ENCODE measurements at regions not wholly inside any gene's neighbourhood (a gene's known extent, or its start where the extent isn't known, plus 50 kb on each side); places are given as distances from the start of the nearest gene placed in this dataset.

- TF ChIP-seq ZNF407 (CRISPR knock-in tag; IDR thresholded peaks at IDR 0.05; ENCODE audit: not compliant biosample characterization) (no peak), MAFG (CRISPR knock-in tag; IDR thresholded peaks at IDR 0.05) (no peak), ZNF770 (CRISPR knock-in tag; IDR thresholded peaks at IDR 0.05) (no peak), ARHGAP35 (CRISPR knock-in tag; IDR thresholded peaks at IDR 0.05; ENCODE audit: borderline replicate concordance) (no peak), ZNF333 (CRISPR knock-in tag; IDR thresholded peaks at IDR 0.05; ENCODE audit: borderline replicate concordance) (no peak), ZNF234 (CRISPR knock-in tag; conservative IDR thresholded peaks at IDR 0.05) (no peak), KLF11 (CRISPR knock-in tag; IDR thresholded peaks at IDR 0.05) (no peak), ZNF782 (CRISPR knock-in tag; IDR thresholded peaks at IDR 0.05; ENCODE audit: borderline replicate concordance) (no peak), ZBTB25 (CRISPR knock-in tag; IDR thresholded peaks at IDR 0.05) (no peak), ZNF550 (CRISPR knock-in tag; IDR thresholded peaks at IDR 0.05; ENCODE audit: borderline replicate concordance) (no peak), ZFAT (CRISPR knock-in tag; conservative IDR thresholded peaks at IDR 0.05) (no peak), FOXA3 (CRISPR knock-in tag; IDR thresholded peaks at IDR 0.05) (no peak), ARNT2 (CRISPR knock-in tag; IDR thresholded peaks at IDR 0.05; ENCODE audit: low read depth) (no peak), ZNF558 (CRISPR knock-in tag; IDR thresholded peaks at IDR 0.05; ENCODE audit: borderline replicate concordance) (no peak)
Measured at GRCh38 chr22:48555606-48556005, 1272.1 kb downstream of the BRD1 start (continued).

Measured in HepG2 (cell line).